H1 (cell line): ENCODE measurements at regions not wholly inside any gene's neighbourhood (a gene's known extent, or its start where the extent isn't known, plus 50 kb on each side); places are given as distances from the start of the nearest gene placed in this dataset.

Experiments used
- CTCF ChIA-PET: fragments of 300-600 bp; sonication (Branson Sonifier 250); formaldehyde crosslinking; loops from one replicate; lab custom pipeline; 2021; ENCODE audit not compliant: partially characterized antibody; lab: Charles Lee
- POLR2A ChIA-PET: fragments of 300-600 bp; sonication (Branson Sonifier 250); formaldehyde crosslinking; loops from one replicate; lab custom pipeline; 2021; ENCODE audit warnings: inconsistent platforms; ENCODE audit not compliant: partially characterized antibody; lab: Charles Lee
- DNase-seq, 2 experiments: peaks; one replicate each; pipeline versions ENCODE4 v3.0.0 to v3.0.0-alpha.2; 2010 to 2022; ENCODE audit warnings: low spot score in 2 of 2, low read depth in 1 of 2, mixed read lengths in 1 of 2
- FAIRE-seq: peaks from 2 replicates; lab custom pipeline; 2011; peaks lifted over from hg19 to GRCh38; lab: Jason Lieb, UNC
- H2AFZ ChIP-seq: 2 replicates; pipeline ENCODE4 v1.8.1; 2012; ENCODE audit warnings: low read length, inconsistent platforms
- H2AK5ac ChIP-seq: 2 replicates; pipeline ENCODE4 v1.6.1; 2013; ENCODE audit warnings: low read depth, low read length
- H2BK120ac ChIP-seq: replicated peaks from 2 replicates; pipeline ENCODE3; 2013; ENCODE audit warnings: low read depth, low read length, inconsistent platforms
- H2BK12ac ChIP-seq: 2 replicates; pipeline ENCODE4 v1.6.1; 2013; ENCODE audit warnings: low read depth, low read length
- H2BK15ac ChIP-seq: 2 replicates; pipeline ENCODE4 v1.6.1; 2013; ENCODE audit warnings: low read length
- H2BK20ac ChIP-seq: 2 replicates; pipeline ENCODE4 v1.6.1; 2013; ENCODE audit warnings: low read length
- H2BK5ac ChIP-seq: 2 replicates; pipeline ENCODE4 v1.6.1; 2013; ENCODE audit warnings: low read depth, low read length
- H3K14ac ChIP-seq: 2 replicates; pipeline ENCODE4 v1.6.1; 2013; ENCODE audit warnings: inconsistent platforms; ENCODE audit not compliant: insufficient read length
- H3K18ac ChIP-seq: 2 replicates; pipeline ENCODE4 v1.6.1; 2013; ENCODE audit warnings: low read length; ENCODE audit errors: extremely low read depth
- H3K23ac ChIP-seq: 2 replicates; pipeline ENCODE4 v1.6.1; 2013; ENCODE audit warnings: inconsistent platforms; ENCODE audit not compliant: insufficient read length
- H3K23me2 ChIP-seq: 2 replicates; pipeline ENCODE4 v1.6.1; 2013; ENCODE audit warnings: low read depth, low read length
- H3K27ac ChIP-seq: 2 replicates; pipeline ENCODE4 v1.6.1; 2011; ENCODE audit warnings: low read depth, low read length, inconsistent platforms
- H3K27me3 ChIP-seq, 4 experiments: replicated peaks in 1 of 4; 1 replicate in 1 of 4; 2 replicates in 3 of 4; pipeline versions ENCODE4 v1.6.1 to v1.8.1; 2011 to 2013; ENCODE audit warnings: low read length in 3 of 4, mild to moderate bottlenecking in 3 of 4, inconsistent platforms in 2 of 4, mixed read lengths in 2 of 4, moderate library complexity in 1 of 4; ENCODE audit not compliant: control insufficient read depth in 3 of 4, insufficient read depth in 3 of 4; ENCODE audit errors: extremely low read depth in 1 of 4
- H3K36me3 ChIP-seq, 4 experiments: 2 replicates each; pipeline versions ENCODE4 v1.6.1 to v1.8.1; 2011 to 2013; ENCODE audit warnings: mild to moderate bottlenecking in 4 of 4, low read length in 3 of 4, moderate library complexity in 2 of 4, control low read depth in 1 of 4, inconsistent platforms in 1 of 4; ENCODE audit not compliant: insufficient read depth in 4 of 4, control insufficient read depth in 2 of 4
- H3K4ac ChIP-seq: replicated peaks from 2 replicates; pipeline ENCODE3; 2013; ENCODE audit warnings: low read length, low read depth, mixed read lengths, inconsistent platforms; ENCODE audit not compliant: insufficient read length
- H3K4me1 ChIP-seq, 4 experiments: replicated peaks in 1 of 4; 1 replicate in 1 of 4; 2 replicates in 3 of 4; pipeline versions ENCODE4 v1.6.1 to v1.8.1; 2011 to 2013; ENCODE audit warnings: low read length in 3 of 4, inconsistent platforms in 2 of 4, mixed read lengths in 1 of 4; ENCODE audit not compliant: insufficient read depth in 4 of 4, control insufficient read depth in 3 of 4
- H3K4me2 ChIP-seq, 2 experiments: 2 replicates each; pipeline versions ENCODE4 v1.6.1 to v1.8.1; 2011 to 2013; ENCODE audit warnings: low read depth in 2 of 2, low read length in 2 of 2, control low read depth in 1 of 2, inconsistent platforms in 1 of 2, mild to moderate bottlenecking in 1 of 2; ENCODE audit not compliant: insufficient read depth in 1 of 2
- H3K4me3 ChIP-seq, 4 experiments: fragments of 200-600, 300-600 bp in 1 of 4; sonication (generic), shearing (Covaris generic), sonication (Bioruptor Twin) in 1 of 4; 2 replicates each; pipeline versions ENCODE4 v1.5.1 to v1.8.1; 2011 to 2016; ENCODE audit warnings: low read length in 4 of 4, low read depth in 3 of 4, control low read depth in 2 of 4, inconsistent platforms in 2 of 4, mild to moderate bottlenecking in 2 of 4, mixed read lengths in 1 of 4, moderate library complexity in 1 of 4; ENCODE audit not compliant: insufficient read depth in 2 of 4; ENCODE audit errors: extremely low read depth in 1 of 4
- H3K56ac ChIP-seq: replicated peaks from 2 replicates; pipeline ENCODE3; 2013; ENCODE audit warnings: low read depth, mild to moderate bottlenecking, mixed read lengths, low read length, inconsistent platforms; ENCODE audit not compliant: insufficient read length
- H3K79me1 ChIP-seq: 2 replicates; pipeline ENCODE4 v1.6.1; 2013; ENCODE audit warnings: low read depth, low read length, control low read depth
- H3K79me2 ChIP-seq, 2 experiments: 2 replicates each; pipeline versions ENCODE4 v1.6.1 to v1.8.1; 2012 to 2013; ENCODE audit warnings: low read length in 2 of 2, mild to moderate bottlenecking in 2 of 2, inconsistent platforms in 1 of 2; ENCODE audit not compliant: insufficient read depth in 2 of 2, control insufficient read depth in 1 of 2
- H3K9ac ChIP-seq, 4 experiments: replicated peaks in 1 of 4; 1 replicate in 1 of 4; 2 replicates in 3 of 4; pipeline versions ENCODE4 v1.6.1 to v1.8.1; 2011 to 2013; ENCODE audit warnings: low read depth in 3 of 4, low read length in 3 of 4, control low read depth in 2 of 4, mild to moderate bottlenecking in 2 of 4, moderate library complexity in 2 of 4, inconsistent platforms in 1 of 4; ENCODE audit errors: extremely low read depth in 1 of 4
- H3K9me3 ChIP-seq, 2 experiments: 2 replicates each; pipeline versions ENCODE4 v1.6.1 to v1.8.1; 2012 to 2013; ENCODE audit warnings: mild to moderate bottlenecking in 2 of 2, moderate library complexity in 2 of 2, control low read depth in 1 of 2, inconsistent platforms in 1 of 2, low read depth in 1 of 2, low read length in 1 of 2, mixed read lengths in 1 of 2; ENCODE audit not compliant: insufficient read depth in 2 of 2
- H4K20me1 ChIP-seq, 2 experiments: replicated peaks in 1 of 2; 2 replicates each; pipeline versions ENCODE3 to v1.8.1; 2011 to 2013; ENCODE audit warnings: inconsistent platforms in 2 of 2, low read length in 2 of 2, mild to moderate bottlenecking in 1 of 2; ENCODE audit not compliant: insufficient read depth in 2 of 2, control insufficient read depth in 1 of 2
- H4K5ac ChIP-seq: 2 replicates; pipeline ENCODE4 v1.6.1; 2013; ENCODE audit warnings: low read length, low read depth, mixed read lengths, inconsistent platforms; ENCODE audit not compliant: insufficient read length
- H4K8ac ChIP-seq: 2 replicates; pipeline ENCODE4 v1.8.0; 2013; ENCODE audit warnings: mild to moderate bottlenecking, moderate library complexity, low read length, inconsistent platforms; ENCODE audit not compliant: insufficient read depth; ENCODE audit errors: extremely low read depth
- H4K91ac ChIP-seq: replicated peaks from 2 replicates; pipeline ENCODE3; 2013; ENCODE audit warnings: low read length, mixed read lengths, inconsistent platforms; ENCODE audit not compliant: insufficient read length
- ASH2L ChIP-seq: fragments of 200-600, 300-600 bp; sonication (generic); IDR thresholded peaks from one replicate; pipeline ENCODE4 v1.7.1; 2017; ENCODE audit warnings: low read length
- EP300 ChIP-seq, 2 experiments: IDR thresholded peaks; 1 replicate in 1 of 2; 2 replicates in 1 of 2; pipeline ENCODE4 v1.6.1; 2011 to 2012; ENCODE audit warnings: low read depth in 2 of 2, low read length in 2 of 2, mild to moderate bottlenecking in 2 of 2, borderline replicate concordance in 1 of 2, inconsistent platforms in 1 of 2, moderate library complexity in 1 of 2
- GTF2F1 ChIP-seq: IDR thresholded peaks from 2 replicates; pipeline ENCODE4 v1.6.1; 2012; ENCODE audit warnings: low read depth, low read length, improper control_type of control experiment, borderline replicate concordance
- KDM1A ChIP-seq: fragments of 200-600, 300-600 bp; sonication (generic); IDR thresholded peaks from 2 replicates; pipeline ENCODE4 v1.7.1; 2016; ENCODE audit warnings: mild to moderate bottlenecking, low read length, borderline replicate concordance
- POLR2AphosphoS5 ChIP-seq: IDR thresholded peaks from 2 replicates; pipeline ENCODE4 v1.6.1; 2011; ENCODE audit warnings: low read depth, low read length
- RXRA ChIP-seq: IDR thresholded peaks from 2 replicates; pipeline ENCODE4 v1.6.1; 2011; ENCODE audit warnings: low read depth, mild to moderate bottlenecking, low read length, moderate library complexity; ENCODE audit not compliant: insufficient read depth
- SP4 ChIP-seq: IDR thresholded peaks from 2 replicates; pipeline ENCODE4 v1.6.1; 2012; ENCODE audit warnings: low read length, inconsistent platforms
- SRF ChIP-seq: IDR thresholded peaks from 2 replicates; pipeline ENCODE4 v1.6.1; 2011; ENCODE audit warnings: mild to moderate bottlenecking, low read depth, low read length, moderate library complexity
- TCF12 ChIP-seq: IDR thresholded peaks from 2 replicates; pipeline ENCODE4 v1.6.1; 2011; ENCODE audit warnings: low read depth, mild to moderate bottlenecking, low read length
- TEAD4 ChIP-seq: IDR thresholded peaks from 2 replicates; pipeline ENCODE4 v1.6.1; 2012; ENCODE audit warnings: low read depth, low read length, inconsistent platforms, mixed read lengths
- WGBS, 2 experiments: shearing (Covaris generic) in 1 of 2; methylation state at CpG; one replicate each; pipeline versions ENCODE4 v1.1.6 to v1.1.7; 2013 to 2015; ENCODE audit warnings: low lambda C conversion rate in 2 of 2, mixed read lengths in 2 of 2, inconsistent platforms in 1 of 2, low coverage in 1 of 2, missing lambda C conversion rate in 1 of 2; ENCODE audit not compliant: insufficient replicate concordance in 2 of 2, insufficient coverage in 1 of 2, insufficient read length in 1 of 2; ENCODE audit errors: extremely low coverage in 1 of 2, missing lambda C conversion rate in 1 of 2; 5-methylcytosine and 5-hydroxymethylcytosine counted together
- TF ChIP-seq, protein P1 (sequence below): IDR thresholded peaks from 2 replicates; pipeline ENCODE4 v1.6.1; 2012; ENCODE audit warnings: low read length, inconsistent platforms
- TF ChIP-seq, protein P2 (sequence below): IDR thresholded peaks from 2 replicates; pipeline ENCODE4 v1.6.1; 2011; ENCODE audit warnings: low read length, improper control_type of control experiment

DNA sequence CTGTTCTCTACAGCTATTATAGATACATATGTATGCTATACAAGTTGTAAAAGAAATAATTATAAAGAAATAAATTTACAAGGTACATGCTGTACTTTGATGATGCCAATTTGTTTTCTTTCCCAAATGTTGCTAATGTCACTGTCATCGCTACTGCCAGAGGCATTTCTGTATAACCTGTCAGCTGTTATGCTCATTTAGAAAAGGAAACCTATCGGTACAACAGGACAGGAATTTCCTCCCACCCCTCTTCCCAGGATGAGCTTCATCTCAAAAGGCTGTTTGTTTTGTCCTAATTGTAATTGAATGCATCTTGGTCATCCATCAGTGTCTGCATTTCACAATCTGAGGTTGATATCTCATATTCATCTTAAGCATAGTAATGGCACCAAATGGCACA, 975.7 kb downstream of the TTLL7 start:
- CTCF ChIA-PET, result no interaction called here
- Histone ChIP-seq H3K56ac (no peak overlapping the region), H2BK20ac (no peak overlapping the region), H3K23me2 (no peaks in the 10 kb centered on the region; the same call in 1 of the 2 replicates), H2BK12ac (no peak overlapping the region), H3K79me1 (no peaks in the 10 kb centered on the region), H3K4ac (no peak overlapping the region), H4K91ac (no peak overlapping the region), H3K14ac (no peak overlapping the region), H4K8ac (no peak overlapping the region), H3K18ac (no peak overlapping the region), H3K23ac (no peak overlapping the region), H4K5ac (no peak overlapping the region), H3K36me3 (peaks cover 0 to 3% (median 0%) of the 10 kb centered on the region in 4 experiments; a peak in 2 of 8 replicates), H2BK15ac (no peak overlapping the region), H2AFZ (no peak overlapping the region), H3K27ac (no peak overlapping the region), H2AK5ac (no peak overlapping the region), H3K4me2 (no peak overlapping the region), H2BK5ac (no peak overlapping the region), H3K27me3 (peaks cover 0 to 1% (median 0%) of the 10 kb centered on the region in 4 experiments; a peak in 1 of 7 replicates), H4K20me1 (no peaks in the 10 kb centered on the region), H3K9me3 (peaks cover 0 to 4% of the 10 kb centered on the region in 2 experiments; a peak in 2 of 4 replicates), H3K9ac (no peak overlapping the region), H3K79me2 (no peaks in the 10 kb centered on the region), H3K4me3 (no peak overlapping the region), H3K4me1 (peaks cover 0 to 3% (median 0%) of the 10 kb centered on the region in 4 experiments; a peak in 1 of 7 replicates), H2BK120ac (no peak overlapping the region)
- no peak for DNase-seq
- POLR2A ChIA-PET, result no interaction called here
- FAIRE-seq, result no peak
- 89% methylated on average over 2 of the region's 2 CpGs; no CpG with 5 or more reads in 1 of the 2 experiments for WGBS, 2 experiments
- TF ChIP-seq TCF12 (no peak), GTF2F1 (no peak), POLR2AphosphoS5 (no peak), RXRA (no peak), ASH2L (no peak), TEAD4 (no peak), SRF (no peak), EP300 (IDR thresholded peaks at IDR 0.05; ENCODE audit: borderline replicate concordance in 1 of 2, low read depth in 2 of 2, low read length in 2 of 2) (no peak), KDM1A (no peak), SP4 (no peak)
- TF ChIP-seq, protein P1, sequence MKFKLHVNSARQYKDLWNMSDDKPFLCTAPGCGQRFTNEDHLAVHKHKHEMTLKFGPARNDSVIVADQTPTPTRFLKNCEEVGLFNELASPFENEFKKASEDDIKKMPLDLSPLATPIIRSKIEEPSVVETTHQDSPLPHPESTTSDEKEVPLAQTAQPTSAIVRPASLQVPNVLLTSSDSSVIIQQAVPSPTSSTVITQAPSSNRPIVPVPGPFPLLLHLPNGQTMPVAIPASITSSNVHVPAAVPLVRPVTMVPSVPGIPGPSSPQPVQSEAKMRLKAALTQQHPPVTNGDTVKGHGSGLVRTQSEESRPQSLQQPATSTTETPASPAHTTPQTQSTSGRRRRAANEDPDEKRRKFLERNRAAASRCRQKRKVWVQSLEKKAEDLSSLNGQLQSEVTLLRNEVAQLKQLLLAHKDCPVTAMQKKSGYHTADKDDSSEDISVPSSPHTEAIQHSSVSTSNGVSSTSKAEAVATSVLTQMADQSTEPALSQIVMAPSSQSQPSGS, result no peak
- TF ChIP-seq, protein P2, sequence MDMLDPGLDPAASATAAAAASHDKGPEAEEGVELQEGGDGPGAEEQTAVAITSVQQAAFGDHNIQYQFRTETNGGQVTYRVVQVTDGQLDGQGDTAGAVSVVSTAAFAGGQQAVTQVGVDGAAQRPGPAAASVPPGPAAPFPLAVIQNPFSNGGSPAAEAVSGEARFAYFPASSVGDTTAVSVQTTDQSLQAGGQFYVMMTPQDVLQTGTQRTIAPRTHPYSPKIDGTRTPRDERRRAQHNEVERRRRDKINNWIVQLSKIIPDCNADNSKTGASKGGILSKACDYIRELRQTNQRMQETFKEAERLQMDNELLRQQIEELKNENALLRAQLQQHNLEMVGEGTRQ, result no peak
